Neuronal stem cell (in vitro differentiated cells): ENCODE measurements at regions not wholly inside any gene's neighbourhood (a gene's known extent, or its start where the extent isn't known, plus 50 kb on each side); places are given as distances from the start of the nearest gene placed in this dataset.
A peak's percentile ranks its signal among the peaks of the same experiment; 100 is the strongest.
"Not testable (repeated sequence)": the region's sequence is repeated elsewhere in the genome, so short reads cannot be mapped to it uniquely, and the experiment has no call there.

Experiments
- DNase-seq: peaks from one replicate; pipeline ENCODE4 v3.0.0-alpha.2; 2013; ENCODE audit warnings: low spot score
- H2AFZ ChIP-seq: one replicate; pipeline ENCODE4 v1.6.1; 2013; ENCODE audit warnings: mild to moderate bottlenecking, low read length, inconsistent platforms
- H2AK5ac ChIP-seq: 2 replicates; pipeline ENCODE4 v1.6.1; 2013; ENCODE audit warnings: low read depth, mild to moderate bottlenecking, inconsistent platforms, low read length, moderate library complexity, mixed read lengths
- H2BK120ac ChIP-seq: 2 replicates; pipeline ENCODE4 v1.6.1; 2013; ENCODE audit warnings: low read depth, mild to moderate bottlenecking, inconsistent platforms, low read length, moderate library complexity, mixed read lengths
- H2BK12ac ChIP-seq: one replicate; pipeline ENCODE4 v1.6.1; 2013; ENCODE audit warnings: low read length, inconsistent platforms
- H2BK15ac ChIP-seq: 2 replicates; pipeline ENCODE4 v1.6.1; 2013; ENCODE audit warnings: mild to moderate bottlenecking, low read length, inconsistent platforms, mixed read lengths
- H2BK5ac ChIP-seq: one replicate; pipeline ENCODE4 v1.6.1; 2013; ENCODE audit warnings: inconsistent platforms, mild to moderate bottlenecking, low read length, moderate library complexity
- H3K14ac ChIP-seq: one replicate; pipeline ENCODE4 v1.6.1; 2013; ENCODE audit warnings: low read length, inconsistent platforms
- H3K18ac ChIP-seq: 2 replicates; pipeline ENCODE4 v1.6.1; 2013; ENCODE audit warnings: low read length, inconsistent platforms
- H3K23ac ChIP-seq: 2 replicates; pipeline ENCODE4 v1.6.1; 2013; ENCODE audit warnings: low read depth, mild to moderate bottlenecking, mixed read lengths, low read length, inconsistent platforms; ENCODE audit not compliant: poor library complexity
- H3K27ac ChIP-seq: replicated peaks from 3 replicates; pipeline ENCODE4 v1.5.1; 2013; ENCODE audit warnings: low read length, inconsistent platforms
- H3K27me3 ChIP-seq, 3 experiments: 2 replicates each; pipeline ENCODE4 v1.6.1; 2013; ENCODE audit warnings: low read length in 3 of 3, mild to moderate bottlenecking in 2 of 3, inconsistent platforms in 1 of 3, low read depth in 1 of 3, mixed read lengths in 1 of 3, moderate library complexity in 1 of 3; ENCODE audit not compliant: control insufficient read depth in 3 of 3, insufficient read depth in 3 of 3
- H3K36me3 ChIP-seq, 2 donors: replicated peaks in 1 of 2; 2 replicates each; pipeline ENCODE4 v1.6.1; 2013; ENCODE audit warnings: low read length in 2 of 2; ENCODE audit not compliant: control insufficient read depth in 2 of 2, insufficient read depth in 2 of 2
- H3K4ac ChIP-seq: 2 replicates; pipeline ENCODE4 v1.6.1; 2013; ENCODE audit warnings: inconsistent platforms, mild to moderate bottlenecking, low read length, moderate library complexity
- H3K4me1 ChIP-seq, 2 donors: 1 replicate in 1 of 2; 2 replicates in 1 of 2; pipeline ENCODE4 v1.6.1; 2013; ENCODE audit warnings: low read length in 2 of 2, low read depth in 1 of 2; ENCODE audit not compliant: control insufficient read depth in 2 of 2, insufficient read depth in 1 of 2
- H3K4me2 ChIP-seq: one replicate; pipeline ENCODE4 v1.6.1; 2013; ENCODE audit warnings: mild to moderate bottlenecking, low read length, inconsistent platforms; ENCODE audit not compliant: insufficient read depth, poor library complexity, severe bottlenecking
- H3K4me3 ChIP-seq, 2 donors: 2 replicates each; pipeline ENCODE4 v1.5.1; 2013; ENCODE audit warnings: low read length in 2 of 2, mild to moderate bottlenecking in 2 of 2, inconsistent platforms in 1 of 2, moderate library complexity in 1 of 2
- H3K79me1 ChIP-seq: one replicate; pipeline ENCODE4 v1.6.1; 2013; ENCODE audit warnings: low read depth, mild to moderate bottlenecking, inconsistent platforms, low read length, moderate library complexity
- H3K9ac ChIP-seq: one replicate; pipeline ENCODE4 v1.6.1; 2013; ENCODE audit warnings: mild to moderate bottlenecking, low read depth, low read length, inconsistent platforms; ENCODE audit not compliant: poor library complexity
- H3K9me3 ChIP-seq, 2 donors: replicated peaks in 1 of 2; 2 replicates each; pipeline versions ENCODE3 to v1.6.1; 2013; ENCODE audit warnings: low read length in 2 of 2, mild to moderate bottlenecking in 2 of 2, inconsistent platforms in 1 of 2, low read depth in 1 of 2, mixed read lengths in 1 of 2, moderate library complexity in 1 of 2; ENCODE audit not compliant: control insufficient read depth in 2 of 2, insufficient read depth in 1 of 2
- H4K8ac ChIP-seq: one replicate; pipeline ENCODE4 v1.6.1; 2013; ENCODE audit warnings: low read depth, mild to moderate bottlenecking, inconsistent platforms, low read length, moderate library complexity
- H4K91ac ChIP-seq: one replicate; pipeline ENCODE4 v1.6.1; 2013; ENCODE audit warnings: low read length, low read depth, mild to moderate bottlenecking, inconsistent platforms; ENCODE audit not compliant: poor library complexity
- WGBS, 2 donors: extraction: QIAGEN DNeasy Blood & Tissue Kit; methylation state at CpG; one replicate each; pipeline ENCODE4 v1.1.7; 2013; ENCODE audit warnings: missing lambda C conversion rate in 2 of 2, mixed read lengths in 1 of 2; ENCODE audit not compliant: insufficient read length in 2 of 2, insufficient replicate concordance in 1 of 2; ENCODE audit errors: extremely low coverage in 2 of 2; 5-methylcytosine and 5-hydroxymethylcytosine counted together

GRCh38 chr5:123700624-123701287 is 188.8 kb downstream of the CSNK1G3 start:
- no peak for DNase-seq
- no CpG with 5 or more reads among the region's 6 CpGs for WGBS, 2 donors

GRCh38 chr5:123699571-123699970 is 187.6 kb downstream of the CSNK1G3 start:
- H2AFZ ChIP-seq: peak overlapping the region; percentile 61
- H4K8ac ChIP-seq: no peak overlapping the region
- H3K4me1 ChIP-seq: peaks cover 3 to 12% of the 10 kb centered on the region in 2 donors
- H2BK15ac ChIP-seq: no peak overlapping the region
- H3K23ac ChIP-seq: no peak overlapping the region
- no peak overlapping the region for H2AK5ac ChIP-seq
- peaks cover 0 to 2% of the 10 kb centered on the region in 2 donors for H3K9me3 ChIP-seq
- no peak overlapping the region for H3K4me3 ChIP-seq
- no peak overlapping the region for H3K4ac ChIP-seq
- no peak overlapping the region for H3K9ac ChIP-seq
- no peak overlapping the region for H3K27ac ChIP-seq
- no CpG with 5 or more reads among the region's 2 CpGs for WGBS, 2 donors
- no peak overlapping the region for H3K18ac ChIP-seq
- H3K14ac ChIP-seq: no peak overlapping the region
- no peak overlapping the region for H3K4me2 ChIP-seq
- H2BK5ac ChIP-seq: no peak overlapping the region
- no peak overlapping the region for H4K91ac ChIP-seq
- H3K79me1 ChIP-seq: no peaks in the 10 kb centered on the region
- no peak overlapping the region for H2BK12ac ChIP-seq
- H3K36me3 ChIP-seq: no peaks in the 10 kb centered on the region
- DNase-seq: no peak
- H3K27me3 ChIP-seq: no peaks in the 10 kb centered on the region
- no peak overlapping the region for H2BK120ac ChIP-seq

More at GRCh38 chr5:123700624-123701287, 188.8 kb downstream of the CSNK1G3 start:
- Histone ChIP-seq H3K36me3 (no peaks in the 10 kb centered on the region), H3K9me3 (peaks cover 0 to 2% of the 10 kb centered on the region in 2 donors), H3K27ac (no peak overlapping the region), H3K14ac (no peak overlapping the region), H3K4ac (no peak overlapping the region), H2BK15ac (no peak overlapping the region), H3K4me3 (no peak overlapping the region), H2AFZ (peak overlapping the region; percentile 61), H2BK12ac (no peak overlapping the region), H4K91ac (no peak overlapping the region), H3K18ac (no peak overlapping the region), H3K9ac (no peak overlapping the region), H3K23ac (no peak overlapping the region), H2BK120ac (no peak overlapping the region), H3K4me1 (peaks cover 3 to 12% of the 10 kb centered on the region in 2 donors), H3K27me3 (no peaks in the 10 kb centered on the region), H3K4me2 (no peak overlapping the region), H4K8ac (no peak overlapping the region), H2AK5ac (no peak overlapping the region), H3K79me1 (no peaks in the 10 kb centered on the region), H2BK5ac (no peak overlapping the region)

DNA sequence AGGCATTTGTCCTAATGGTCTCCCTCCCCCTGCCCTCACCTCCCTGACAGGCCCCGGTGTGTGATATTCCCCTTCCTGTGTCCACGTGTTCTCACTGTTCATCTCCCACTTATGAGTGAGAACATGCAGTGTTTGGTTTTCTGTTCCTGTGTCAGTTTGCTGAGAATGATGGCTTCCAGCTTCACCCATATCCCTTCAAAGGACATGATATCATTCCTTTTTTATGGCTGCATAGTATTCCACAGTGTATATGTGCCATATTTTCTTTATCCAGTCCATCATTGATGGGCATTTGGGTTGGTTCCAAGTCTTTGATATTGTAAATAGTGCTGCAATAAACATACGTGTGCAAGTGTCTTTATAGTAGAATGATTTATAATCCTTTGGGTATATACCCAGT is 187.0 kb downstream of the CSNK1G3 start:
- no CpG with 5 or more reads among the region's 3 CpGs for WGBS, 2 donors

DNA sequence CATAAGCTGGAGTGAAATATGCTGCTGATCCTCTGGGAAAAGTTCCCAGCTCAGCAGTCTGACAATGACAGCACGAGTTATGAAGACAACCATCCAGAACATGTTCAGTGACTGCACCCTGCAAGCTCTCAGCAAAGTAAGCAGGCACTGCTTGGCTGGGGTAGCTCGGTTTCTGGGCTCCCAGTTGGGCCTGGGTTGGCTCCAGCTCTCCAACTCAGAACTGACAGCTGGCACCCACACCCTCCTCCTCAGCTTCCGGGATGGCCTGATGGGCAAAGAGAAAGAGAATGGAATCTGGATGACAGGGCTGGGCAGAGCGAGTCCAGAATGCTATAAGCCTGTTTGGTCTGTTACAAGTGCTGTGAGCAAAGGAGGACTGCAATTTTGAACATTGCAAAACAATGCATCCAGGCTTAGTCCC is 185.0 kb downstream of the CSNK1G3 start:
- Histone ChIP-seq H3K27me3 (no peaks in the 10 kb centered on the region), H2BK120ac (no peak overlapping the region), H2AK5ac (no peak overlapping the region), H3K4me1 (peaks cover 3 to 12% of the 10 kb centered on the region in 2 donors), H3K9ac (no peak overlapping the region), H2BK12ac (no peak overlapping the region), H3K18ac (peak overlapping the region; percentile 85), H4K91ac (no peak overlapping the region), H2BK15ac (no peak overlapping the region), H3K23ac (no peak overlapping the region), H3K4ac (no peak overlapping the region), H3K9me3 (peaks cover 0 to 2% of the 10 kb centered on the region in 2 donors), H3K36me3 (no peaks in the 10 kb centered on the region), H3K4me3 (peak overlapping the region in 1 of 2 donors; percentile 2), H4K8ac (no peak overlapping the region), H2AFZ (peak overlapping the region; percentile 25), H3K4me2 (no peak overlapping the region), H2BK5ac (no peak overlapping the region), H3K27ac (no peak overlapping the region), H3K79me1 (no peaks in the 10 kb centered on the region), H3K14ac (no peak overlapping the region)
- no CpG with 5 or more reads among the region's 4 CpGs for WGBS, 2 donors
- DNase-seq: no peak

More for the DNA sequence above, 187.0 kb downstream of the CSNK1G3 start:
- H2BK12ac ChIP-seq, H3K18ac ChIP-seq, H3K79me1 ChIP-seq, H3K9ac ChIP-seq, H4K91ac ChIP-seq, H2BK120ac ChIP-seq, H3K14ac ChIP-seq, H3K4me3 ChIP-seq, H3K27me3 ChIP-seq, H2AK5ac ChIP-seq, H2AFZ ChIP-seq, H3K27ac ChIP-seq, H2BK5ac ChIP-seq, DNase-seq, H3K36me3 ChIP-seq, H3K4ac ChIP-seq, H3K9me3 ChIP-seq, H3K23ac ChIP-seq, H4K8ac ChIP-seq, H2BK15ac ChIP-seq, H3K4me2 ChIP-seq: not testable (repeated sequence)
- peaks cover 3 to 12% of the 10 kb centered on the region in 2 donors for H3K4me1 ChIP-seq
